GM12872 (cell line): ENCODE measurements at regions not wholly inside any gene's neighbourhood (a gene's known extent, or its start where the extent isn't known, plus 50 kb on each side); places are given as distances from the start of the nearest gene placed in this dataset.

Experiments
- CTCF ChIP-seq: IDR thresholded peaks from 3 replicates; pipeline ENCODE4 v1.5.1; 2011; ENCODE audit warnings: low read depth, mild to moderate bottlenecking, low read length, moderate library complexity; ENCODE audit not compliant: insufficient read depth

- no peak for TF ChIP-seq CTCF
Measured at GRCh38 chr10:4733150-4733842, 92.7 kb upstream of the AKR1E2 start.

- no peak for TF ChIP-seq CTCF
Measured at GRCh38 chr10:4730998-4731397, 95.0 kb upstream of the AKR1E2 start.

- no peak for TF ChIP-seq CTCF
Measured at GRCh38 chr10:4725917-4726606, 99.9 kb upstream of the AKR1E2 start.

GRCh38 chr10:4723860-4724259, 102.1 kb upstream of the AKR1E2 start:
- no peak for TF ChIP-seq CTCF

- no peak for TF ChIP-seq CTCF
Measured at GRCh38 chr10:4721999-4722753, 103.8 kb upstream of the AKR1E2 start.

GRCh38 chr10:4720463-4720862, 105.5 kb upstream of the AKR1E2 start:
- no peak for TF ChIP-seq CTCF

GRCh38 chr10:4719671-4720070, 106.3 kb upstream of the AKR1E2 start:
- TF ChIP-seq CTCF: no peak
